Activated naive CD4-positive, alpha-beta T cell treated with anti-CD3 and anti-CD28 coated beads, Interleukin-2, amount 10 ng/mL, durations not matched to agents 7 days and 5 days (primary cell): ENCODE measurements at regions not wholly inside any gene's neighbourhood (a gene's known extent, or its start where the extent isn't known, plus 50 kb on each side); places are given as distances from the start of the nearest gene placed in this dataset.

Experiments used
- CTCF ChIA-PET: fragments of 350-600 bp; sonication (Branson Sonifier 250); formaldehyde crosslinking; loops from one replicate; lab custom pipeline; 2021; ENCODE audit warnings: antibody characterized with exemption; lab: Charles Lee
- DNase-seq: peaks from one replicate; pipeline ENCODE4 v3.0.0-alpha.2; 2020
- H3K27ac Mint-ChIP-seq: one replicate; pipeline ENCODE4 v1.8.0; 2021; ENCODE audit warnings: mild to moderate bottlenecking, moderate library complexity, mixed read lengths
- H3K27me3 Mint-ChIP-seq: one replicate; pipeline ENCODE4 v1.8.0; 2021; ENCODE audit warnings: mild to moderate bottlenecking, mixed read lengths
- H3K36me3 Mint-ChIP-seq: one replicate; pipeline ENCODE4 v1.8.0; 2021; ENCODE audit warnings: mixed read lengths
- H3K4me1 Mint-ChIP-seq: one replicate; pipeline ENCODE4 v1.8.0; 2021; ENCODE audit warnings: mixed read lengths
- H3K4me3 Mint-ChIP-seq: one replicate; pipeline ENCODE4 v1.8.0; 2021; ENCODE audit warnings: mild to moderate bottlenecking, moderate library complexity, mixed read lengths
- H3K9me3 Mint-ChIP-seq: one replicate; pipeline ENCODE4 v1.8.0; 2021; ENCODE audit warnings: mixed read lengths

DNA sequence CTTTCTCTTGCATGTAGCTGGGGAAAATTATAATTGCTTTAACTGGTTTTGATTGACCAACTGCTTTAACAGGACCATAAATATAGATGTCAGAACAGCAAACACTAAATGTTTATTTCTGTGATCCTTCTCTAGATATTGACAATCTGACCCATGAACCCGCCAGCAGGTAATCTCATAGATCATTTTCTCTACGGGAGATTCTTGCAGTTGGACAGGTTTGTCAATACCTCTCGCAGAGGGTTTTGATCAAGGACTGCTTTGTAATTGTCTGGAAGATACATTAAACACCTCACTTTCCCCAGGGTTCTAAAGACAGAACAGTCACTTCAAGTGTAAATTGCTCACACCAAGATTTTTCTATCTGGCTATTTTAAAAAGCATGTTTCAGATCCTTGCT is 235.8 kb upstream of the RHOBTB1 start:
- H3K27me3 Mint-ChIP-seq: no peaks in the 10 kb centered on the region
- no peaks in the 10 kb centered on the region for H3K36me3 Mint-ChIP-seq
- no peaks in the 10 kb centered on the region for H3K9me3 Mint-ChIP-seq
- no peaks in the 10 kb centered on the region for H3K4me1 Mint-ChIP-seq
- CTCF ChIA-PET: no interaction called here
- no peak overlapping the region for H3K4me3 Mint-ChIP-seq
- no peak overlapping the region for H3K27ac Mint-ChIP-seq
- no peak for DNase-seq

DNA sequence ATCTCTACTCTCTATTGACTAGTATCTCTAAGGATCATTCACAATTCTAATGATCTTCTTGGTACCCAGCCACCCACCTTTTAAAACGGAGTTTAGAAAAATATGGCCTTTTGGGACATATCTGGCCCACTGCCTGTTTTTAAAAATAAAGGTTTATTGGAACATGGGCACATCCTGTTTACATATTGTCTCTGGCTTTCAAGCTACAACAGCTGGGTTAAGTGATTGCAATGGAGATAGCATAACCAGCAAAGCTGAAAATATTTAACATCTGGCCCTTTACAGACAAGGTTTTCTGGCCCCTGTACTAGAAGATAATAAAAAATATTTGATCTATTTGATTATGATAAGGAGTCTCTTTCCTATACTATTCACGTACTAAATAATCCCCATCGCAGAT is 232.4 kb upstream of the RHOBTB1 start:
- CTCF ChIA-PET: no interaction called here
- H3K36me3 Mint-ChIP-seq: no peaks in the 10 kb centered on the region
- H3K4me3 Mint-ChIP-seq: no peak overlapping the region
- peaks cover 4% of the 10 kb centered on the region for H3K27me3 Mint-ChIP-seq
- H3K4me1 Mint-ChIP-seq: no peaks in the 10 kb centered on the region
- H3K27ac Mint-ChIP-seq: no peak overlapping the region
- no peaks in the 10 kb centered on the region for H3K9me3 Mint-ChIP-seq
- DNase-seq: no peak

DNA sequence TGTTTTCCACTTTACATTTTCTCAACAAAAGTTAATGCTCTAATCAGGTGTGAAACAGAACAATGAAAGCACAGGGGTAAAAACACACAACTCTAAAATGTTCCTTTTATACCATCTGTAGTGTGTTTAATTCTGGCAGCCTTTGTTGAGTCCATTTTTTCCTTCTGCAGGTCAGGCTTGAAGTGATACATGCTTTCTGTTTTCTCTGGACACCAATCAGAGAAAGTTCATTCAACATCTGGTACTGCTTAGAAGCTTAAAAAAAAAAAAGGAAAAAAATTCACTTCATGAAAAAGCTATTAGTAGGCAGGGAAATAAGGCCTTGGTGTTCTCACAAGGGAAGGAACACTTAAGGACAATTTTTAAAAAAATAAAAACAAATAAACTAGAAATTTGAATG is 231.3 kb upstream of the RHOBTB1 start:
- H3K9me3 Mint-ChIP-seq: no peaks in the 10 kb centered on the region
- CTCF ChIA-PET: interaction anchor here (1.2 kb wide), 1 partner anchor 46 kb away, joined by 3 read pairs; no protein-coding TSS in a partner anchor

DNA sequence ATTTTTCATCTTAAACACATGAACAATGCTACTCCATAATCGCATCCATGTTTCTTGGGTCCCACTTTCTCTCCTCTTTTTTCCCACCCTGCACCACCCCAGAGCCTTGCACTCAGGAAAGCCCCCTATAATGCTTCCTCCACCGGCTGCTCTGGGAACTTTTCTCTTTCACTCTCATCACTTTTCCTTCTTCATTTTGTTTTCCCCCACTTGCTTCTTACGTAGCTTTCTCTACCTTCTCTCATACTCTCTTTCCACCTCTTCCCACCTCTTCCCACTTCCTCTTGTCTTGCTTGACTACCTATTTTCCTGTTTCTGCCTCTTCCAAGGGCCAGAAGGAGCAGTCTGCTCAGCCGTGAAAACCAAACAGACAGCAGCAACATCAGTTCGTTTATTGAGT is 229.5 kb upstream of the RHOBTB1 start:
- Mint-ChIP-seq H3K4me1 (no peaks in the 10 kb centered on the region), H3K36me3 (no peaks in the 10 kb centered on the region), H3K4me3 (no peak overlapping the region), H3K9me3 (no peaks in the 10 kb centered on the region), H3K27ac (no peak overlapping the region), H3K27me3 (peaks cover 4% of the 10 kb centered on the region)
- DNase-seq: no peak
- CTCF ChIA-PET: no interaction called here

More for the DNA sequence above, 231.3 kb upstream of the RHOBTB1 start:
- H3K27ac Mint-ChIP-seq: no peak overlapping the region
- H3K27me3 Mint-ChIP-seq: peaks cover 4% of the 10 kb centered on the region
- no peak for DNase-seq
- no peaks in the 10 kb centered on the region for H3K36me3 Mint-ChIP-seq
- no peak overlapping the region for H3K4me3 Mint-ChIP-seq
- H3K4me1 Mint-ChIP-seq: no peaks in the 10 kb centered on the region

DNA sequence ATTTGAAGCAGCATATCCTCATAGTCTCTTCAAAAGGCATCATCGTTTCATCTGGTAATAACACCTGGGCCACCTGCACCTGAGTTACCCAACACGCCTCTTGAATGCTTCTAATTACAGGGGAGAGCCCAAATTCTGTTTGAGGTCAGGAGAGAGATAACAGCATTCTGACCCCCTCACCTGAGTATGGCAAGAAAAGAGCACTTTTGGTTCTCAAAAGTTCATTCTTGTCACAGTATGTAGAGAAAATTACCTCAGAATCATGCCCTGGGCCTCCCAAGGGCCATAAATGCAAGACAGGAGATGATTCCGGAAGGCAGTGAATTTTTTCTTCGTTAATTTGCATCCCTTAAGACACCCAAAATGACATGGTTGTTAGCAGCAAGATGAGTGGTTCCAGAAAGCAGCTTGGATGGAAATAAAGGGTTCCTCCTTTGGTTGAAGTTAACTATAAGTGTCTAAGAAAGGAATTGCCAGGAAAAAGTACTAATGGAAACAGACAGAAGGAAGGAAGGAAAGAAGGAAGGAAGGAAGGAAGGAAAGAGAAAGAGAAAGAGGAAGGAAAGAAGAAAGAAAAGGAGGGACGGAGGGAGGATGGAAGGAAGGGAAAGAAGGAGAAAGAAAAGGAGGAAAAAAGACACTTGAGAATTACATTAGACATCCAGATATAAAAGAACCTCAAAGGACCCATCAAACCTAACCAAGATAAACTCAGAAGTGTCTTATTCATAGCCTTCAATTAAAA is 228.4 kb upstream of the RHOBTB1 start:
- H3K36me3 Mint-ChIP-seq: no peaks in the 10 kb centered on the region
- no peak overlapping the region for H3K27ac Mint-ChIP-seq

DNA sequence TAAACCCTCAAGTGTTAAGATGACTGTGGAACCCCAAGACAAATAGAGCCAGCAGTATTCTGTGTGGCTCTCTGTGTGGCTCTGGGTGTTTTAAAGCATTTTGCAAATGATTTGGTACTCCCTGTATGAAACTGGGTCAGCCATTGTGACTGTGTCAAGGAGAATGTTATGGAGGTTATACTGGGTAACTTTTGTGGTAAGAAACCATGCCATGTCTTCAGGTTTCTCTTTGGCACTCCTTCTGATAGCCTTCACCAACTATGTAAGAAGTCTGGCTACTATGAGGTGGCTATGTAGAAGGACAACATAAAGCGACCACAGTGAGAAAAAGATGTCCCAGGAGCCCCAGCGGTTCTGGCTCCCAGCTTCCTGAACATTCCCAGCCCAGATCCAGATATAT is 226.6 kb upstream of the RHOBTB1 start:
- H3K27ac Mint-ChIP-seq: no peak overlapping the region
- H3K4me1 Mint-ChIP-seq: no peaks in the 10 kb centered on the region
- H3K4me3 Mint-ChIP-seq: no peak overlapping the region
- H3K36me3 Mint-ChIP-seq: no peaks in the 10 kb centered on the region
- CTCF ChIA-PET: no interaction called here
- H3K9me3 Mint-ChIP-seq: no peaks in the 10 kb centered on the region
- peaks cover 4% of the 10 kb centered on the region for H3K27me3 Mint-ChIP-seq
- DNase-seq: no peak

More for the DNA sequence above, 228.4 kb upstream of the RHOBTB1 start:
- Mint-ChIP-seq H3K4me1 (no peaks in the 10 kb centered on the region), H3K27me3 (peaks cover 4% of the 10 kb centered on the region), H3K4me3 (no peak overlapping the region), H3K9me3 (no peaks in the 10 kb centered on the region)
- CTCF ChIA-PET: no interaction called here
- no peak for DNase-seq

DNA sequence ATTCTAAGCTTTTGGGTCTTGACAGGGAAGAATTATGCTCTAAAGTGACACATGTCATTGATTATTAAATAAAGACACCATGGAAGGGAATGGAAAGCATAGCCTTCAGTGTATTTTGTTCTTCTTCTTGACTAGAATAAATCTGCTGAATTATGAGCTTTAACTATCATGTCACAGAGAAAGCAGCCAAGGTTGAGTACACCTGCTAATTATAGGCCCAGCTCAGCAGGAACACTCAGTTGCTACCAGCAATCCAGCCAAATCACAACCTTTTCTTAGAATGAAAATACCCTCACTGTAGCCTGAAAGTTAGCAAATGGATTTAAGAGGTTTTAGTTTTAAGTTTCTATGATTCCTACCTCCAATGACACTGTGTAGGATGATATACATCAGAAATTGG is 225.3 kb upstream of the RHOBTB1 start:
- no peak overlapping the region for H3K27ac Mint-ChIP-seq
- H3K36me3 Mint-ChIP-seq: no peaks in the 10 kb centered on the region
- H3K9me3 Mint-ChIP-seq: no peaks in the 10 kb centered on the region
- no peak overlapping the region for H3K4me3 Mint-ChIP-seq
- CTCF ChIA-PET: no interaction called here
- no peaks in the 10 kb centered on the region for H3K4me1 Mint-ChIP-seq
- DNase-seq: no peak
- peaks cover 4% of the 10 kb centered on the region for H3K27me3 Mint-ChIP-seq

DNA sequence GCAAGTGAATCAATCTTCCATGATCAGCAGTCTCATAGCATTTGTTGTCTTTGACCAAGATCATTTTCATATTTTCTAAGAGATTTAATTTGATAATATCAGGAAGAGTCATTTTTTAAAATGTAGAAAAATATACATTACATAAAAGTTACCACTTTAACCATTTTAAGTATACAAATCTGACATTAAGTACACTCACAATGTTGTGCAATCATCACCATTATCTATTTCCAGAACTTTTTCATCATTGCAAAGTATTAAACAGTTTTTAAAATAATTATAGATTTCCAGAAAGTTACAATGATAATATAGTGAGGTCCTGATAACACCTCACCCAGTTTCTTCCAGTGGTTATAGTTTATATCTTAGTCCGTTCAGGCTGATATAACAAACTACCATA is 222.5 kb upstream of the RHOBTB1 start:
- CTCF ChIA-PET: no interaction called here
- H3K4me3 Mint-ChIP-seq: no peak overlapping the region
- no peak for DNase-seq
- no peaks in the 10 kb centered on the region for H3K36me3 Mint-ChIP-seq
- no peaks in the 10 kb centered on the region for H3K9me3 Mint-ChIP-seq
- H3K27me3 Mint-ChIP-seq: no peaks in the 10 kb centered on the region
- no peaks in the 10 kb centered on the region for H3K4me1 Mint-ChIP-seq
- H3K27ac Mint-ChIP-seq: no peak overlapping the region

DNA sequence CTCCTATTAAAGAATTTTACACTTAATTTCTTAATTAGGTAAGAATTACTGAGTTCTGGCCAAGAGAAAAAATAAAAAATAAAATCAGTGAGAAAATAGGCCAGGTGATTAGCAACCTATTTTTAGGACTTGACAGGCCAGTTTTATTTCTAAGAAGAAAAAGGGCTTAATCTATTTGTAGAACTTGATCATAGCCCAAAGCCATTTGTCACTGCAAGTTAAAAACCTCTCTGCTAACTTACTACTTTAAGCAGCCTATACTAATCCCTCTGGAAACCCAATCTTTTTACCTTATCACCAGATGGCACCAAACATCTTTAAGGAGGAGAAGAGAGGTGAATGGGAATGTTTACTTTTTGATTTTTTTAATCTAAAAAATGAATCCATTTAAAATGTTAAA is 222.1 kb upstream of the RHOBTB1 start:
- Mint-ChIP-seq H3K4me1 (no peaks in the 10 kb centered on the region), H3K4me3 (no peak overlapping the region), H3K9me3 (no peaks in the 10 kb centered on the region), H3K27me3 (no peaks in the 10 kb centered on the region), H3K27ac (no peak overlapping the region), H3K36me3 (no peaks in the 10 kb centered on the region)
- CTCF ChIA-PET: no interaction called here
- no peak for DNase-seq

DNA sequence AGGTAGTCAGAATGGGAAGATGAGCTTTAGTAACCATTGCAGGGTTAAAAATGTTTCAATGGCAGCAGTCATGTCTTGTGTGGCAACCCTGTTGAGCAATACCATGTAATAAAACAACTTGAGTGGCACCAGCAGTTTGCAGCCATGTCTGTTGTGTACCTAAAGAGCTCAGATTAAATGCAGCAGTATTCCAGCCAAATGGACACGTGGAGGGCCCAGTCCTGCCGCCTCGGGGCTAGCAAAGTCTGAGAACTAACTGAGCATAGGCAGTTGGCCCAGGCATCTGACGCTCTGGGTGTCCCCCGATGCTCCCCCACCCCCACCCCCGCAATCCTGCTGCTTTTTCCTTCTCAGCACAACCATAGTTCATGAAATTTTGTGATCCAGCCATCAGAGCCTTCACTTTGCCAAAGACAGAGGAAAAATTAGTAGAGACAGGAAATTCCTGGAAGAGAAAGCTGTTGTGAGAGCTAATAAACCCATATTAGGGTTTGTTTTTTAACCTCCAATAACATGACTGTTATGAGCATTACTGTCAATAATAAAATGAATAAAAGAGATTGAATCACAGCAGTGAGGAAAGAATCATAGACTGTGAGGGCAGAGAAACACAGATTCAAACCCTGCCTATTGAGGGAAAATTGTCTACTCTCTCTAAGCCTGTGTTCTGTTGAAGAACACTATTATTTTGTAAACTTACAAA is 220.6 kb upstream of the RHOBTB1 start:
- DNase-seq: no peak
- no peak overlapping the region for H3K27ac Mint-ChIP-seq
- H3K36me3 Mint-ChIP-seq: no peaks in the 10 kb centered on the region
- H3K4me3 Mint-ChIP-seq: no peak overlapping the region
- CTCF ChIA-PET: no interaction called here
- H3K9me3 Mint-ChIP-seq: no peaks in the 10 kb centered on the region
- no peaks in the 10 kb centered on the region for H3K4me1 Mint-ChIP-seq
- no peaks in the 10 kb centered on the region for H3K27me3 Mint-ChIP-seq

DNA sequence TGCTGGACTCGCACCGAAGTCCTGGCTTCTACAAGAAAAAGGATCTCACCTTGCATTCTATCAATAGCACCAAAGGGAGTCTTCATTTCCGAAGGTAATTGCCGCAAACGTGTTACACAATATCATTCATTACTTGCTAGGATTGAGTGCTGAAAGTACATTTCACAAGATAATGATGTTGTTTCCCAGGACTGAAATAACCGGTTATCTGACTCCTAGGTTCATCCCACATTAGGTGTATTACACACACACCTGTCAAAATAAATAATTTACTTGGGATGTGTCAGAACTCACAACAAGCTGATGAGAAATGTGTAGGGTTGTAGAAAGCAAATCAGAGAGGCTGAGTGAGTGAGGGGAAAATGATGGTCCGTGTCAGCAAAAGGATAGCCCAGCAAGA is 219.4 kb upstream of the RHOBTB1 start:
- DNase-seq: no peak
- Mint-ChIP-seq H3K36me3 (no peaks in the 10 kb centered on the region), H3K27ac (no peak overlapping the region), H3K27me3 (no peaks in the 10 kb centered on the region), H3K4me1 (no peaks in the 10 kb centered on the region), H3K4me3 (no peak overlapping the region), H3K9me3 (no peaks in the 10 kb centered on the region)
- CTCF ChIA-PET: no interaction called here

DNA sequence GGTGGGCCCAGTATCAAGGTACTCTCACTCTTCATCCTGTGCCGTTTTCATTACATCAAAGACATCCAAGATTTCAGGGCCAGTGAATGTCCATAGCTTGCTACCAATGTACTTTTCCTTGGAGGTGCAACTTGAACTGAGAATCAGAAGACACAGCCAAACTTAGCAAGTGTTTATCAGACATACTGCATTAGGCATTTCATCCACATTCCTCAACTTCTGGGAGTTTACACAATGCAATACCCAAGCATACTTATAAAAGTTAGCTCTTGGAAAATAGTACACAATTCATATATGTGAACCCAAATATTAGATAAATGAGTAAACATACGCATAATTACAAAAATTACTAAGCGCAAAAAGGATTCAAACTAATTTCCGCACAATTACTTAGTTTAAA is 216.3 kb upstream of the RHOBTB1 start:
- Mint-ChIP-seq H3K4me3 (no peak overlapping the region), H3K36me3 (no peaks in the 10 kb centered on the region), H3K9me3 (no peaks in the 10 kb centered on the region), H3K27me3 (no peaks in the 10 kb centered on the region), H3K27ac (no peak overlapping the region), H3K4me1 (no peaks in the 10 kb centered on the region)
- CTCF ChIA-PET: no interaction called here
- no peak for DNase-seq

DNA sequence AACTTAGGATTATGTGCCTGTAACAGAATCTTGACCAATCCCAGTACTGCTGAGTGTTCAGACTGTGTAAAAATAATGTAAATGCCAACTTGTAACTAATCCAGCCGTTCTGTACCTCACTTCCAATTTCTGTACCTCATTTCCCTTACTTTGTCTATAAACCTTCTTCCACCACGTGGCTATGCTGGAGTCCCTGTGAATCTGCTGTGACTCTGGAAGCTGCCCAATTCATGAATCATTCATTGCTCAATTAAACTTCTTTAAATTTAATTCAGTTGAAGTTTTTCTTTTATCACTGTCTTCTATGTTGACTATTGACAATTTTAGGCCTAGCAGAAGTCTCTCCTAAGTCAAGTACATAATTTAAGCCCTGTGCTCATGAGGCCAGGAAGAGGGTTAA is 215.3 kb upstream of the RHOBTB1 start:
- no peak overlapping the region for H3K4me3 Mint-ChIP-seq
- H3K36me3 Mint-ChIP-seq: no peaks in the 10 kb centered on the region
- CTCF ChIA-PET: no interaction called here
- H3K27me3 Mint-ChIP-seq: no peaks in the 10 kb centered on the region
- H3K9me3 Mint-ChIP-seq: no peaks in the 10 kb centered on the region
- H3K4me1 Mint-ChIP-seq: no peaks in the 10 kb centered on the region
- no peak for DNase-seq
- H3K27ac Mint-ChIP-seq: no peak overlapping the region

DNA sequence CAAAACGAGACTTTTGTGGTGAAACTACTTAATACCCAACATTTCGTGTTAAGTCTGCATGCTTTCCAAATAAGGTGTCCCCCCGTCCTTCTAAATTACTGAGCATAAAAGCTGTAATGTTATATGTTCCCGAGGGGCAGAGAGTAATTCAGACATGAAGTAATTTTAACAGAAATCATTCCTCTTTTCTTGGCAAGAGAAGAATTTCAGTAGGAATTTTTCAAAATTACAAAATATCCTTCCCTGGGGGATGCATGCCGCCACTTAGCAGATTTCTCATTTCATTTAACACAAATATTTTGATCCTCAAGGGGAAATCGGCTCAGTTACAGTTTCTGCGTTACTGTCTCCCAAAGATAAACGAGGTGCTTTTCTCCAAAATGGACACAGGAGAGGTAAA is 213.2 kb upstream of the RHOBTB1 start:
- H3K9me3 Mint-ChIP-seq: no peaks in the 10 kb centered on the region
- no peak overlapping the region for H3K27ac Mint-ChIP-seq
- H3K4me1 Mint-ChIP-seq: no peaks in the 10 kb centered on the region
- DNase-seq: no peak
- H3K36me3 Mint-ChIP-seq: no peaks in the 10 kb centered on the region
- CTCF ChIA-PET: no interaction called here
- no peak overlapping the region for H3K4me3 Mint-ChIP-seq
- no peaks in the 10 kb centered on the region for H3K27me3 Mint-ChIP-seq

DNA sequence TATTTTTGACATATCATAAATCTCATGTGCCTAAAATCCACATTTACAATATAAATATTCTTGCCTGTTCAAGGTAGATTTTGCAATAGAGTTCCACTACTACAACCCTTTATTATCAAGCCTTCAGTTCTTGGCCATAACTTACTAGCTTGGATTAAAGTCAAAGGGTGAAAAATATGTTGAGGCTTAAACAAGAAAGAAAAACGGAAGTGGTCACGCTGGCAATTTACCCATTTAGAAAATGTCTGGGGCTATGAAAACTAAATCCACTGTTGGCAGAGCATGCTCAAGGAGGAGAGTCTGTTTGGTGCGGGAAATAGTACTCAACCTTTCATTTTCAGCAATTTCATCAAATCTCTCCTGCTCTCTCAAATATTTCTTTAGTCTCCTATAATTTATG is 209.8 kb upstream of the RHOBTB1 start:
- no peaks in the 10 kb centered on the region for H3K4me1 Mint-ChIP-seq
- H3K4me3 Mint-ChIP-seq: no peak overlapping the region
- H3K27me3 Mint-ChIP-seq: no peaks in the 10 kb centered on the region
- no peak for DNase-seq
- H3K9me3 Mint-ChIP-seq: no peaks in the 10 kb centered on the region
- no peaks in the 10 kb centered on the region for H3K36me3 Mint-ChIP-seq
- no peak overlapping the region for H3K27ac Mint-ChIP-seq
- CTCF ChIA-PET: interaction anchor here (1.3 kb wide), 1 partner anchor 12 kb away, joined by 3 read pairs; no protein-coding TSS in a partner anchor
